OCI-LY7 (cell line): ENCODE measurements at regions not wholly inside any gene's neighbourhood (a gene's known extent, or its start where the extent isn't known, plus 50 kb on each side); places are given as distances from the start of the nearest gene placed in this dataset.

Experiments used
- BruUV-seq: library from RNA; stranded (reverse); fragments of 400-500 nt; replicated peaks from 2 replicates; lab custom pipeline; 2021; lab: Mats Ljungman, UMichigan
- CTCF ChIA-PET: fragments of 300-600 bp; sonication (Branson Sonifier 250); formaldehyde crosslinking; loops from one replicate; lab custom pipeline; 2022; ENCODE audit warnings: antibody characterized with exemption; ENCODE audit not compliant: unreplicated experiment; lab: Charles Lee
- POLR2A ChIA-PET: fragments of 300-600 bp; sonication (Branson Sonifier 250); formaldehyde crosslinking; loops from one replicate; lab custom pipeline; 2022; ENCODE audit warnings: antibody characterized with exemption; lab: Charles Lee
- DNase-seq: peaks from one replicate; pipeline ENCODE4 v3.0.0-alpha.2; 2015; ENCODE audit warnings: low spot score
- H2AFZ ChIP-seq: fragments of 200-600 bp; sonication (generic), shearing (Covaris generic); 2 replicates; pipeline ENCODE4 v1.6.1; 2014; ENCODE audit warnings: mild to moderate bottlenecking, antibody characterized with exemption, low read length, moderate library complexity
- H3K27ac ChIP-seq: fragments of 200-600 bp; sonication (generic); 2 replicates; pipeline ENCODE4 v1.5.1; 2014; ENCODE audit warnings: mixed run types, low read depth, mild to moderate bottlenecking, moderate library complexity, low read length, inconsistent platforms; ENCODE audit not compliant: poor library complexity, severe bottlenecking
- H3K36me3 ChIP-seq: fragments of 200-600 bp; sonication (generic); 2 replicates; pipeline ENCODE4 v1.6.1; 2014; ENCODE audit warnings: mild to moderate bottlenecking, antibody characterized with exemption, low read length, moderate library complexity, mixed read lengths; ENCODE audit not compliant: insufficient read depth
- H3K4me1 ChIP-seq: fragments of 200-600 bp; sonication (generic); 2 replicates; pipeline ENCODE4 v1.5.1; 2014; ENCODE audit warnings: mild to moderate bottlenecking, low read length; ENCODE audit not compliant: insufficient read depth, poor library complexity, severe bottlenecking
- H3K4me2 ChIP-seq: fragments of 200-600 bp; sonication (generic); 2 replicates; pipeline ENCODE4 v1.6.1; 2014; ENCODE audit warnings: mild to moderate bottlenecking, low read length
- H3K4me3 ChIP-seq: fragments of 200-600 bp; sonication (generic); 2 replicates; pipeline ENCODE4 v1.5.1; 2014; ENCODE audit warnings: mild to moderate bottlenecking, low read depth, low read length; ENCODE audit not compliant: poor library complexity, severe bottlenecking
- H3K79me2 ChIP-seq: fragments of 200-600 bp; sonication (generic); 2 replicates; pipeline ENCODE4 v1.6.1; 2016; ENCODE audit warnings: low read depth, mild to moderate bottlenecking, low read length, moderate library complexity, mixed read lengths; ENCODE audit not compliant: insufficient read depth
- H3K9me2 ChIP-seq: fragments of 200-600 bp; sonication (generic); 2 replicates; pipeline ENCODE4 v1.6.1; 2016; ENCODE audit warnings: mild to moderate bottlenecking, low read length, mixed read lengths; ENCODE audit not compliant: insufficient read depth
- H3K9me3 ChIP-seq: fragments of 200-600 bp; sonication (generic); 2 replicates; pipeline ENCODE4 v1.6.1; 2014; ENCODE audit warnings: mild to moderate bottlenecking, mixed run types, low read length, mixed read lengths
- H4K20me1 ChIP-seq: fragments of 200-600 bp; sonication (generic); 2 replicates; pipeline ENCODE4 v1.6.1; 2014; ENCODE audit warnings: mild to moderate bottlenecking, antibody characterized with exemption, low read length, moderate library complexity, mixed read lengths; ENCODE audit not compliant: insufficient read depth
- CTCF ChIP-seq: fragments of 200-600 bp; sonication (generic); conservative IDR thresholded peaks from 2 replicates; pipeline ENCODE4 v1.5.1; 2014; ENCODE audit warnings: mild to moderate bottlenecking, antibody characterized with exemption, low read length, moderate library complexity, mixed read lengths
- EZH2phosphoT487 ChIP-seq: fragments of 200-600 bp; sonication (generic); IDR thresholded peaks from 2 replicates; pipeline ENCODE4 v1.6.1; 2018; ENCODE audit warnings: low read depth, borderline replicate concordance, mild to moderate bottlenecking, mixed run types, antibody characterized with exemption, low read length, moderate library complexity, mixed read lengths
- intact Hi-C: fragments of 100-400 bp; cut with micrococcal nuclease; formaldehyde crosslinking; loops from one replicate; pipeline ENCODE4 v1.10.0; 2022; ENCODE audit not compliant: unreplicated experiment

GRCh38 chr2:8437949-8438400 lies 243.9 kb upstream of the ID2 start:
- H3K79me2 ChIP-seq: no peaks in the 10 kb centered on the region
- H3K4me3 ChIP-seq: no peak overlapping the region
- peaks cover 70% of the 10 kb centered on the region for H3K4me1 ChIP-seq
- CTCF ChIA-PET: no interaction called here
- BruUV-seq: no TSS peak
- no peak overlapping the region for H3K4me2 ChIP-seq
- no peaks in the 10 kb centered on the region for H3K9me3 ChIP-seq
- POLR2A ChIA-PET: interaction anchor here (1.4 kb wide), 1 partner anchor 127 kb away, joined by 3 read pairs; no protein-coding TSS in a partner anchor
- no peaks in the 10 kb centered on the region for H4K20me1 ChIP-seq
- TF ChIP-seq EZH2phosphoT487 (no peak), CTCF (no peak)
- H2AFZ ChIP-seq: no peak overlapping the region
- no peaks in the 10 kb centered on the region for H3K9me2 ChIP-seq
- DNase-seq: no peak
- H3K36me3 ChIP-seq: peaks cover 27% of the 10 kb centered on the region
- intact Hi-C loops: loop anchor here (5.0 kb wide), 1 partner anchor 201 kb away; no protein-coding TSS in a partner anchor
- H3K27ac ChIP-seq: no peak overlapping the region

GRCh38 chr2:8438476-8438875 lies 243.4 kb upstream of the ID2 start:
- Histone ChIP-seq H4K20me1 (no peaks in the 10 kb centered on the region), H3K27ac (no peak overlapping the region), H3K4me3 (no peak overlapping the region), H3K79me2 (no peaks in the 10 kb centered on the region), H2AFZ (no peak overlapping the region), H3K9me3 (no peaks in the 10 kb centered on the region), H3K36me3 (peaks cover 27% of the 10 kb centered on the region), H3K4me1 (peaks cover 70% of the 10 kb centered on the region), H3K9me2 (no peaks in the 10 kb centered on the region), H3K4me2 (peak overlapping the region; percentile 37; the same call in 1 of the 2 replicates)
- BruUV-seq: no TSS peak
- intact Hi-C loops: loop anchor here (5.0 kb wide), 1 partner anchor 201 kb away; no protein-coding TSS in a partner anchor
- TF ChIP-seq CTCF (no peak), EZH2phosphoT487 (no peak)
- ChIA-PET CTCF (interaction anchor here (1.0 kb wide), 1 partner anchor 84 kb away, joined by 3 read pairs; no protein-coding TSS in a partner anchor), POLR2A (interaction anchor here (0.5 to 1.4 kb wide), 2 partner anchors 128 to 293 kb away, joined by 3 to 4 read pairs; no protein-coding TSS in a partner anchor)
- DNase-seq: peak; percentile 41

- H3K36me3 ChIP-seq: peaks cover 27% of the 10 kb centered on the region
- POLR2A ChIA-PET: interaction anchor here (0.5 to 1.4 kb wide), 2 partner anchors 128 to 293 kb away, joined by 3 to 4 read pairs; no protein-coding TSS in a partner anchor
- H3K4me3 ChIP-seq: no peak overlapping the region
- no peaks in the 10 kb centered on the region for H4K20me1 ChIP-seq
- no peaks in the 10 kb centered on the region for H3K9me3 ChIP-seq
- H3K4me1 ChIP-seq: peaks cover 65% of the 10 kb centered on the region
- H3K9me2 ChIP-seq: no peaks in the 10 kb centered on the region
- CTCF ChIA-PET: interaction anchor here (1.0 kb wide), 1 partner anchor 83 kb away, joined by 3 read pairs; no protein-coding TSS in a partner anchor
- intact Hi-C loops: loop anchor here (5.0 kb wide), 1 partner anchor 202 kb away; no protein-coding TSS in a partner anchor
- peak overlapping the region; percentile 37; the same call in 1 of the 2 replicates for H3K4me2 ChIP-seq
- DNase-seq: no peak
- BruUV-seq: no TSS peak
- no peaks in the 10 kb centered on the region for H3K79me2 ChIP-seq
- no peak overlapping the region for H3K27ac ChIP-seq
- H2AFZ ChIP-seq: no peak overlapping the region
- TF ChIP-seq CTCF: no peak
- no peak for TF ChIP-seq EZH2phosphoT487
Measured at GRCh38 chr2:8438996-8439395, 242.9 kb upstream of the ID2 start.
